A549 (cell line): ENCODE measurements at regions not wholly inside any gene's neighbourhood (a gene's known extent, or its start where the extent isn't known, plus 50 kb on each side); places are given as distances from the start of the nearest gene placed in this dataset.

Experiments
- ATAC-seq, 2 experiments: fragments of 200-7000 bp in 1 of 2; fragments of >200 bp in 1 of 2; cut with Nextera tagmentation in 1 of 2; cut with Tn5 transposase in 1 of 2; 3 replicates each; pipeline versions ENCODE4 v1.8.0 to v1.9.1; 2018 to 2020; ENCODE audit warnings: mild to moderate bottlenecking in 1 of 2, moderate library complexity in 1 of 2
- CTCF ChIA-PET: fragments of 300-600 bp; sonication (Branson Sonifier 250); formaldehyde crosslinking; extraction: SDS; loops from one replicate; lab custom pipeline; 2021; ENCODE audit warnings: antibody characterized with exemption, inconsistent platforms; lab: Yijun Ruan, JAX
- POLR2A ChIA-PET: fragments of 350-600 bp; formaldehyde crosslinking; extraction: SDS; loops from one replicate; lab custom pipeline; 2021; ENCODE audit warnings: antibody characterized with exemption, inconsistent platforms; lab: Yijun Ruan, JAX
- DNase-seq, 2 experiments: peaks; one replicate each; pipeline versions ENCODE4 v3.0.0 to v3.0.0-alpha.2; 2011 to 2016; ENCODE audit warnings: low read depth in 1 of 2, low spot score in 1 of 2
- FAIRE-seq: peaks from 2 replicates; lab custom pipeline; 2011; peaks lifted over from hg19 to GRCh38; lab: Jason Lieb, UNC
- H3K27ac ChIP-seq, 2 experiments: fragments of >200 bp; sonication (Bioruptor Twin); formaldehyde crosslinking; 3 replicates each; pipeline ENCODE4 v1.5.1; 2016 to 2017
- H3K4me1 ChIP-seq: fragments of >200 bp; sonication (Bioruptor Twin); formaldehyde crosslinking; 3 replicates; pipeline ENCODE4 v1.6.1; 2016
- H3K4me2 ChIP-seq: fragments of >200 bp; sonication (Bioruptor Twin); formaldehyde crosslinking; 3 replicates; pipeline ENCODE4 v1.6.1; 2016
- H3K4me3 ChIP-seq: fragments of >200 bp; sonication (Bioruptor Twin); formaldehyde crosslinking; 3 replicates; pipeline ENCODE4 v1.5.1; 2016
- H3K9me3 ChIP-seq: fragments of >200 bp; sonication (Bioruptor Twin); formaldehyde crosslinking; 3 replicates; pipeline ENCODE4 v1.6.1; 2016
- CBX8 ChIP-seq: fragments of 200-600 bp; sonication (generic); IDR thresholded peaks from 2 replicates; pipeline ENCODE4 v1.6.1; 2016
- CEBPB ChIP-seq, 2 experiments: fragments of >200 bp in 1 of 2; sonication (Bioruptor Twin) in 1 of 2; formaldehyde crosslinking in 1 of 2; IDR thresholded peaks; 2 replicates each; pipeline ENCODE4 v1.6.1; 2012 to 2016
- CHD4 ChIP-seq: fragments of 200-600 bp; sonication (generic); IDR thresholded peaks from 2 replicates; pipeline ENCODE4 v1.6.1; 2016; ENCODE audit warnings: antibody characterized with exemption, mild to moderate bottlenecking, borderline replicate concordance
- EHF ChIP-seq: fragments of 250-450 bp; sonication (Bioruptor Pico); IDR thresholded peaks from 2 replicates; pipeline ENCODE4 v1.5.0; 2020; ENCODE audit warnings: mild to moderate bottlenecking
- EHMT2 ChIP-seq: fragments of 200-600 bp; sonication (generic); IDR thresholded peaks from 2 replicates; pipeline ENCODE4 v1.6.1; 2016; ENCODE audit warnings: antibody characterized with exemption, low read depth, mild to moderate bottlenecking, moderate library complexity
- EP300 ChIP-seq, 2 experiments: fragments of >200 bp; sonication (Bioruptor Twin); formaldehyde crosslinking; IDR thresholded peaks; 2 replicates in 1 of 2; 3 replicates in 1 of 2; pipeline ENCODE4 v1.6.1; 2016 to 2017
- FOXS1 ChIP-seq: fragments of 250-450 bp; sonication (Bioruptor Pico); IDR thresholded peaks from 2 replicates; pipeline ENCODE4 v1.5.0; 2020; ENCODE audit warnings: mild to moderate bottlenecking, moderate library complexity
- GATA3 ChIP-seq: IDR thresholded peaks from 2 replicates; pipeline ENCODE4 v1.6.1; 2012; ENCODE audit warnings: borderline replicate concordance
- HEYL ChIP-seq: fragments of 250-450 bp; sonication (Bioruptor Pico); IDR thresholded peaks from 2 replicates; pipeline ENCODE4 v1.8.0; 2021; ENCODE audit warnings: mild to moderate bottlenecking, moderate library complexity
- HOXB13 ChIP-seq: fragments of 250-450 bp; sonication (Bioruptor Pico); IDR thresholded peaks from 2 replicates; pipeline ENCODE4 v1.5.0; 2020; ENCODE audit warnings: low read depth, mild to moderate bottlenecking, moderate library complexity
- HOXB5 ChIP-seq: fragments of 250-450 bp; sonication (Bioruptor Pico); IDR thresholded peaks from 2 replicates; pipeline ENCODE4 v1.5.0; 2020; ENCODE audit warnings: mild to moderate bottlenecking, moderate library complexity
- JUN ChIP-seq, 2 experiments: fragments of >200 bp; sonication (Bioruptor Twin); formaldehyde crosslinking; IDR thresholded peaks; 2 replicates in 1 of 2; 3 replicates in 1 of 2; pipeline ENCODE4 v1.6.1; 2016 to 2017
- KDM1A ChIP-seq: fragments of 200-600 bp; sonication (generic); IDR thresholded peaks from 2 replicates; pipeline ENCODE4 v1.6.1; 2016; ENCODE audit warnings: low read depth, mild to moderate bottlenecking
- KDM5A ChIP-seq: fragments of 200-600 bp; sonication (generic); IDR thresholded peaks from 2 replicates; pipeline ENCODE4 v1.6.1; 2016; ENCODE audit warnings: antibody characterized with exemption, mild to moderate bottlenecking
- PHF8 ChIP-seq: fragments of 200-600 bp; sonication (generic); IDR thresholded peaks from 2 replicates; pipeline ENCODE4 v1.6.1; 2016; ENCODE audit warnings: low read depth, mild to moderate bottlenecking, antibody characterized with exemption, moderate library complexity, borderline replicate concordance
- POLR2A ChIP-seq: IDR thresholded peaks from 2 replicates; pipeline ENCODE4 v1.6.1; 2012; ENCODE audit warnings: mild to moderate bottlenecking, low read length
- TFCP2L1 ChIP-seq: fragments of 250-450 bp; sonication (Bioruptor Pico); IDR thresholded peaks from 2 replicates; pipeline ENCODE4 v1.5.0; 2021; ENCODE audit warnings: mild to moderate bottlenecking
- TP53 ChIP-seq: fragments of 250-450 bp; sonication (Bioruptor Pico); IDR thresholded peaks from 2 replicates; pipeline ENCODE4 v1.5.0; 2021; ENCODE audit warnings: mild to moderate bottlenecking, moderate library complexity
- WGBS: methylation state at CpG from one replicate; pipeline ENCODE4 v1.1.6; 2017; ENCODE audit errors: missing lambda C conversion rate; 5-methylcytosine and 5-hydroxymethylcytosine counted together
- TF ChIP-seq, protein P1 (sequence below): IDR thresholded peaks from 2 replicates; pipeline ENCODE4 v1.6.1; 2012; ENCODE audit warnings: low read depth, borderline replicate concordance
- TF ChIP-seq, protein P2 (sequence below): fragments of 250-450 bp; sonication (Bioruptor Pico); IDR thresholded peaks from 2 replicates; pipeline ENCODE4 v1.5.0; 2021; ENCODE audit warnings: mild to moderate bottlenecking, moderate library complexity, borderline replicate concordance
- TF ChIP-seq, protein P3 (sequence below): fragments of >200 bp; sonication (Bioruptor Twin); formaldehyde crosslinking; IDR thresholded peaks from 3 replicates; pipeline ENCODE4 v1.6.1; 2016
- TF ChIP-seq, protein P4 (sequence below): fragments of >200 bp; sonication (Bioruptor Twin); formaldehyde crosslinking; IDR thresholded peaks from 2 replicates; pipeline ENCODE4 v1.6.1; 2016
- TF ChIP-seq, protein P5 (sequence below): fragments of 450-650 bp; IDR thresholded peaks from 2 replicates; pipeline ENCODE4 v1.6.1; 2014; ENCODE audit warnings: antibody characterized with exemption
- TF ChIP-seq, protein P6 (sequence below): IDR thresholded peaks from 2 replicates; pipeline ENCODE4 v1.6.1; 2012
- TF ChIP-seq, protein P7 (sequence below): fragments of 250-450 bp; sonication (Bioruptor Pico); IDR thresholded peaks from 2 replicates; pipeline ENCODE4 v1.5.0; 2020; ENCODE audit warnings: low read depth, mild to moderate bottlenecking, moderate library complexity

DNA sequence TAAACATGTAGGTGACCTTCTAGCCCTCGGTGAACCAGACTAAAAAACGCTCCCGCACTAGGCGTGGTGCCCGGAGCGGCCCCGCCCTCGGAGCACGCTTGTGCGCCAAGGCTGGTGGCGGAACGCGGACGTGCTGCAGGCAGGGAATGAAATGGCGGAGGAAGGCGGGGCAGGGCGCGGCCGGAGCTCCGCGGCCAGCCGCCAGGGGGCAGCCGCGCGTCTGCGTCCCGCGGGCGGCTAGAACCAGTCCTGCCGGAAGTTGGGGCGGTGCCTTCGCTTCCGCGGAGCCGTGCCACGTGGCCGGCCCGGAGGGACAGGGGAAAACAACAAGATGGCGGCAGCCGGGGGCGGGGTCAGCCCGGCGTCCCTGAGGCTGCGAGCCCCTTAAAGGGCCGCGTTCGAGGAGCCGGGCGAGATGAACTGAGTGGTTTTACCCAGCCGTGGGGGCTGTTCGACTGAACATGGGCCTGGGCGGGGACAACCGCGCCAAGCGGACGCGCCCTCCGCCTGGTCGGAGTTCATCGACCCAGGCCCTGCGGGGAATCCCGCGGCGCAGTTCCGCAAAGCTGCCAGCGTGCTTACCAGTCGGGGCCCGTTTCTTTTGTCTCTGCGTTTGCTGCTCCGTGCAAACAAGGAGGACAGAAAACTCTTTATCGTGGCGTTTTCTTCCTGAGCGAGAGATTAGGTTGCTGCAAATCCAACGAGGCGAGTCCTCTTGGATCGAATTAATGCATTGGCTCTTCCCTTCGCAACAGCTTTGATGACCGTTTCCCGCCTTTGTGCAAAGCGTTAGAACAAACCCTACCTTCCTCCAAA, 90.9 kb upstream of the CHD2 start (continued):
- TF ChIP-seq, protein P1, sequence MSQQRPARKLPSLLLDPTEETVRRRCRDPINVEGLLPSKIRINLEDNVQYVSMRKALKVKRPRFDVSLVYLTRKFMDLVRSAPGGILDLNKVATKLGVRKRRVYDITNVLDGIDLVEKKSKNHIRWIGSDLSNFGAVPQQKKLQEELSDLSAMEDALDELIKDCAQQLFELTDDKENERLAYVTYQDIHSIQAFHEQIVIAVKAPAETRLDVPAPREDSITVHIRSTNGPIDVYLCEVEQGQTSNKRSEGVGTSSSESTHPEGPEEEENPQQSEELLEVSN: peak; percentile 97
- TF ChIP-seq HOXB13 (CRISPR knock-in tag) (peak; percentile 96), HOXB5 (CRISPR knock-in tag) (peak; percentile 72), KDM1A (no peak), EP300 (IDR thresholded peaks at IDR 0.05) (peak in 1 of 2 experiments; percentile 28; a peak in 2 of 5 replicates), FOXS1 (CRISPR knock-in tag) (peak; percentile 51; the same call in 1 of the 2 replicates), POLR2A (peak; percentile 81), TP53 (CRISPR knock-in tag) (peak; percentile 70; the same call in 1 of the 2 replicates), HEYL (CRISPR knock-in tag) (peak; percentile 74)
- TF ChIP-seq, protein P2, sequence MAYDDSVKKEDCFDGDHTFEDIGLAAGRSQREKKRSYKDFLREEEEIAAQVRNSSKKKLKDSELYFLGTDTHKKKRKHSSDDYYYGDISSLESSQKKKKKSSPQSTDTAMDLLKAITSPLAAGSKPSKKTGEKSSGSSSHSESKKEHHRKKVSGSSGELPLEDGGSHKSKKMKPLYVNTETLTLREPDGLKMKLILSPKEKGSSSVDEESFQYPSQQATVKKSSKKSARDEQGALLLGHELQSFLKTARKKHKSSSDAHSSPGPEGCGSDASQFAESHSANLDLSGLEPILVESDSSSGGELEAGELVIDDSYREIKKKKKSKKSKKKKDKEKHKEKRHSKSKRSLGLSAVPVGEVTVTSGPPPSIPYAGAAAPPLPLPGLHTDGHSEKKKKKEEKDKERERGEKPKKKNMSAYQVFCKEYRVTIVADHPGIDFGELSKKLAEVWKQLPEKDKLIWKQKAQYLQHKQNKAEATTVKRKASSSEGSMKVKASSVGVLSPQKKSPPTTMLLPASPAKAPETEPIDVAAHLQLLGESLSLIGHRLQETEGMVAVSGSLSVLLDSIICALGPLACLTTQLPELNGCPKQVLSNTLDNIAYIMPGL (CRISPR knock-in tag): peak; percentile 78; the same call in 1 of the 2 replicates
- TF ChIP-seq, protein P3, sequence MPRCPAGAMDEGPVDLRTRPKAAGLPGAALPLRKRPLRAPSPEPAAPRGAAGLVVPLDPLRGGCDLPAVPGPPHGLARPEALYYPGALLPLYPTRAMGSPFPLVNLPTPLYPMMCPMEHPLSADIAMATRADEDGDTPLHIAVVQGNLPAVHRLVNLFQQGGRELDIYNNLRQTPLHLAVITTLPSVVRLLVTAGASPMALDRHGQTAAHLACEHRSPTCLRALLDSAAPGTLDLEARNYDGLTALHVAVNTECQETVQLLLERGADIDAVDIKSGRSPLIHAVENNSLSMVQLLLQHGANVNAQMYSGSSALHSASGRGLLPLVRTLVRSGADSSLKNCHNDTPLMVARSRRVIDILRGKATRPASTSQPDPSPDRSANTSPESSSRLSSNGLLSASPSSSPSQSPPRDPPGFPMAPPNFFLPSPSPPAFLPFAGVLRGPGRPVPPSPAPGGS: peak; percentile 88
- TF ChIP-seq, protein P4, sequence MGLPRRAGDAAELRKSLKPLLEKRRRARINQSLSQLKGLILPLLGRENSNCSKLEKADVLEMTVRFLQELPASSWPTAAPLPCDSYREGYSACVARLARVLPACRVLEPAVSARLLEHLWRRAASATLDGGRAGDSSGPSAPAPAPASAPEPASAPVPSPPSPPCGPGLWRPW: no peak
- TF ChIP-seq, all 56 proteins: peak for 27

DNA sequence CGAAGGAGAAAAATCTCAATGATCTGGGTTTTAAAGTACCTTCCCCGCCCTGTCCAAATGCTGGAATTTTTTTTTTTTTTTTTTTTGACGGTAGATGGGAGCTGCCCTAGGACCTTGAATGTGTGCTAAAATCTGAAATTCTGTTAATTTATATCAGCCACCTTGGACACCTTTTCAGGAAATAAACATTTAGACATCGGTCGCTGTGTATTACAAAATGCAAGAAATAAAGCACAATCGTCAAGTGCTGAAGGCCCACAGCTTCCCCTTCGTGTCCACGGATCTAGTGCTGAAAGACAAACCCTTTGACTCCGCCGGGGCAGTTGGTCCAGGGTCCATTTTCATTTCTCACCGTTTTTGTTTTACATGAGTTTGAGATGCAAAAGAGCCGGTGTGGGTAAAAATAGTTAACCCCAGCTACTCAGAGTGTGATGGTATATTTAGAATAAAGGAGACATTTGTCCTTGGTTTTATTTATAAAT, 90.2 kb upstream of the CHD2 start:
- ChIA-PET CTCF (interaction anchor here (0.9 to 10.8 kb wide), 28 partner anchors 8 to 219 kb away, joined by 3 to 168 read pairs (median 10); partner anchors contain the start of gene CHD2), POLR2A (interaction anchor here (0.6 to 7.3 kb wide), 14 partner anchors 10 to 288 kb away, joined by 3 to 359 read pairs (median 18); partner anchors contain the start of gene CHD2)
- peak overlapping the region; percentile 83 for H3K4me2 ChIP-seq
- H3K4me3 ChIP-seq: peak overlapping the region; percentile 41
- H3K27ac ChIP-seq: peak overlapping the region; percentile 95 to 97
- peaks cover 30% of the 10 kb centered on the region for H3K4me1 ChIP-seq
- 5% methylated on average over 12 of the region's 12 CpGs for WGBS
- H3K9me3 ChIP-seq: no peaks in the 10 kb centered on the region
- DNase-seq (peak in 1 of 2 experiments; percentile 65), ATAC-seq (peak; percentile 12 to 13; a peak in 3 of 6 replicates), FAIRE-seq (no peak)
- TF ChIP-seq CBX8: no peak
- TF ChIP-seq TP53 (CRISPR knock-in tag): no peak
- TF ChIP-seq, protein P2 (CRISPR knock-in tag): no peak
- TF ChIP-seq HEYL (CRISPR knock-in tag): no peak; the same call in 1 of the 2 replicates
- TF ChIP-seq, protein P5, sequence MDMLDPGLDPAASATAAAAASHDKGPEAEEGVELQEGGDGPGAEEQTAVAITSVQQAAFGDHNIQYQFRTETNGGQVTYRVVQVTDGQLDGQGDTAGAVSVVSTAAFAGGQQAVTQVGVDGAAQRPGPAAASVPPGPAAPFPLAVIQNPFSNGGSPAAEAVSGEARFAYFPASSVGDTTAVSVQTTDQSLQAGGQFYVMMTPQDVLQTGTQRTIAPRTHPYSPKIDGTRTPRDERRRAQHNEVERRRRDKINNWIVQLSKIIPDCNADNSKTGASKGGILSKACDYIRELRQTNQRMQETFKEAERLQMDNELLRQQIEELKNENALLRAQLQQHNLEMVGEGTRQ: no peak
- peak; percentile 28; the same call in 1 of the 2 replicates for TF ChIP-seq POLR2A
- peak; percentile 55; the same call in 1 of the 2 replicates for TF ChIP-seq EHMT2
- TF ChIP-seq CHD4: no peak
- peak; percentile 15; the same call in 1 of the 2 replicates for TF ChIP-seq EHF (CRISPR knock-in tag)
- no peak for TF ChIP-seq GATA3
- TF ChIP-seq, protein P6, sequence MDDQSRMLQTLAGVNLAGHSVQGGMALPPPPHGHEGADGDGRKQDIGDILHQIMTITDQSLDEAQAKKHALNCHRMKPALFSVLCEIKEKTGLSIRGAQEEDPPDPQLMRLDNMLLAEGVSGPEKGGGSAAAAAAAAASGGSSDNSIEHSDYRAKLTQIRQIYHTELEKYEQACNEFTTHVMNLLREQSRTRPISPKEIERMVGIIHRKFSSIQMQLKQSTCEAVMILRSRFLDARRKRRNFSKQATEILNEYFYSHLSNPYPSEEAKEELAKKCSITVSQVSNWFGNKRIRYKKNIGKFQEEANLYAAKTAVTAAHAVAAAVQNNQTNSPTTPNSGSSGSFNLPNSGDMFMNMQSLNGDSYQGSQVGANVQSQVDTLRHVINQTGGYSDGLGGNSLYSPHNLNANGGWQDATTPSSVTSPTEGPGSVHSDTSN: no peak
- 0 out of 2 replicates have a peak, but pooled peaks have one; percentile 21 for TF ChIP-seq TFCP2L1 (CRISPR knock-in tag)
- peak in 1 of 2 experiments; percentile 9; a peak in 1 of 4 replicates for TF ChIP-seq CEBPB (IDR thresholded peaks at IDR 0.05)
- TF ChIP-seq KDM5A: no peak
- no peak for TF ChIP-seq PHF8
- TF ChIP-seq, protein P3: no peak
- TF ChIP-seq JUN (IDR thresholded peaks at IDR 0.05): no peak
- 0 out of 2 replicates have a peak, but pooled peaks have one; percentile 49 for TF ChIP-seq FOXS1 (CRISPR knock-in tag)
- TF ChIP-seq, protein P7, sequence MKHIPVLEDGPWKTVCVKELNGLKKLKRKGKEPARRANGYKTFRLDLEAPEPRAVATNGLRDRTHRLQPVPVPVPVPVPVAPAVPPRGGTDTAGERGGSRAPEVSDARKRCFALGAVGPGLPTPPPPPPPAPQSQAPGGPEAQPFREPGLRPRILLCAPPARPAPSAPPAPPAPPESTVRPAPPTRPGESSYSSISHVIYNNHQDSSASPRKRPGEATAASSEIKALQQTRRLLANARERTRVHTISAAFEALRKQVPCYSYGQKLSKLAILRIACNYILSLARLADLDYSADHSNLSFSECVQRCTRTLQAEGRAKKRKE (CRISPR knock-in tag): no peak
